GM23338 (cell line): ENCODE measurements at regions not wholly inside any gene's neighbourhood (a gene's known extent, or its start where the extent isn't known, plus 50 kb on each side); places are given as distances from the start of the nearest gene placed in this dataset.
"Not testable (repeated sequence)": the region's sequence is repeated elsewhere in the genome, so short reads cannot be mapped to it uniquely, and the experiment has no call there.

Experiments used
- ATAC-seq: fragments of 200-7000 bp; cut with Tn5 transposase; 3 replicates; pipeline ENCODE4 v1.9.1; 2020
- DNase-seq: peaks from one replicate; pipeline ENCODE4 v3.0.0-alpha.2; 2015; ENCODE audit warnings: low spot score
- H2AFZ ChIP-seq: fragments of 200-600 bp; sonication (generic); 2 replicates; pipeline ENCODE4 v1.8.0; 2016; ENCODE audit warnings: antibody characterized with exemption, mild to moderate bottlenecking, moderate library complexity
- H3F3A ChIP-seq: fragments of 200-600 bp; sonication (generic); replicated peaks from 2 replicates; pipeline ENCODE4 v1.8.0; 2017; ENCODE audit warnings: antibody characterized with exemption, mixed run types, low read depth
- H3K27ac ChIP-seq: fragments of 200-600 bp; sonication (generic); 2 replicates; pipeline ENCODE4 v1.6.1; 2016; ENCODE audit warnings: low read depth
- H3K27me3 ChIP-seq: fragments of 200-600 bp; sonication (generic); 2 replicates; pipeline ENCODE4 v1.8.0; 2016; ENCODE audit warnings: mild to moderate bottlenecking, mixed run types, moderate library complexity; ENCODE audit not compliant: insufficient read depth
- H3K36me3 ChIP-seq: fragments of 200-600 bp; sonication (generic); 2 replicates; pipeline ENCODE4 v1.8.0; 2016; ENCODE audit warnings: mild to moderate bottlenecking; ENCODE audit not compliant: insufficient read depth
- H3K4me1 ChIP-seq: fragments of 200-600 bp; sonication (generic); 2 replicates; pipeline ENCODE4 v1.8.0; 2016; ENCODE audit warnings: mild to moderate bottlenecking, moderate library complexity; ENCODE audit not compliant: insufficient read depth
- H3K4me2 ChIP-seq: fragments of 200-600 bp; sonication (generic); 2 replicates; pipeline ENCODE4 v1.7.1; 2017; ENCODE audit warnings: mixed run types
- H3K4me3 ChIP-seq: fragments of 200-600 bp; sonication (generic); 2 replicates; pipeline ENCODE4 v1.6.1; 2016; ENCODE audit warnings: mixed run types
- H3K79me2 ChIP-seq: fragments of 200-600 bp; sonication (generic); replicated peaks from 2 replicates; pipeline ENCODE4 v1.8.0; 2017; ENCODE audit warnings: mild to moderate bottlenecking; ENCODE audit not compliant: insufficient read depth
- H3K9me2 ChIP-seq: fragments of 200-600 bp; sonication (generic); 2 replicates; pipeline ENCODE4 v1.8.0; 2017; ENCODE audit not compliant: insufficient read depth
- H4K20me1 ChIP-seq: fragments of 200-600 bp; sonication (generic); replicated peaks from 2 replicates; pipeline ENCODE4 v1.8.0; 2017; ENCODE audit warnings: mild to moderate bottlenecking; ENCODE audit not compliant: insufficient read depth
- H3K27ac Mint-ChIP-seq: 2 replicates; pipeline ENCODE4 v1.8.0; 2020; ENCODE audit warnings: inconsistent platforms, mild to moderate bottlenecking, moderate library complexity, mixed read lengths
- H3K27me3 Mint-ChIP-seq: 3 replicates; pipeline ENCODE4 v1.8.0; 2022; ENCODE audit warnings: low read depth, mild to moderate bottlenecking, moderate library complexity, mixed read lengths, inconsistent platforms; ENCODE audit not compliant: insufficient read depth, poor library complexity
- H3K36me3 Mint-ChIP-seq: 3 replicates; pipeline ENCODE4 v1.8.0; 2021; ENCODE audit warnings: low read depth, mild to moderate bottlenecking, inconsistent platforms, moderate library complexity, mixed read lengths
- H3K4me1 Mint-ChIP-seq: 3 replicates; pipeline ENCODE4 v1.8.0; 2020; ENCODE audit warnings: mild to moderate bottlenecking, inconsistent platforms, mixed read lengths
- H3K4me3 Mint-ChIP-seq: 3 replicates; pipeline ENCODE4 v1.8.0; 2021; ENCODE audit warnings: moderate library complexity, mild to moderate bottlenecking, inconsistent platforms, mixed read lengths
- H3K9me3 Mint-ChIP-seq: 3 replicates; pipeline ENCODE4 v1.8.0; 2020; ENCODE audit warnings: moderate library complexity, mild to moderate bottlenecking, inconsistent platforms, mixed read lengths
- CREB1 ChIP-seq: fragments of 250-450 bp; sonication (Bioruptor Pico); IDR thresholded peaks from 2 replicates; pipeline ENCODE4 v1.5.0; 2020; ENCODE audit warnings: low read depth, mild to moderate bottlenecking, moderate library complexity
- EZH2 ChIP-seq: fragments of 200-600 bp; sonication (generic); IDR thresholded peaks from one replicate; pipeline ENCODE4 v1.8.0; 2017; ENCODE audit warnings: antibody characterized with exemption, mild to moderate bottlenecking, low read depth; ENCODE audit not compliant: unreplicated experiment
- EZH2phosphoT487 ChIP-seq: fragments of 200-600 bp; sonication (generic); IDR thresholded peaks from one replicate; pipeline ENCODE4 v1.8.1; 2018; ENCODE audit warnings: antibody characterized with exemption; ENCODE audit not compliant: unreplicated experiment
- JUNB ChIP-seq: IDR thresholded peaks from one replicate; pipeline ENCODE4 v1.6.1; 2016; ENCODE audit warnings: antibody characterized with exemption; ENCODE audit not compliant: unreplicated experiment
- POLR2AphosphoS5 ChIP-seq: IDR thresholded peaks from 2 replicates; pipeline ENCODE4 v1.6.1; 2016; ENCODE audit warnings: antibody characterized with exemption, low read depth
- STAT1 ChIP-seq: IDR thresholded peaks from one replicate; pipeline ENCODE4 v1.6.1; 2016; ENCODE audit warnings: antibody characterized with exemption; ENCODE audit not compliant: unreplicated experiment
- ZNF114 ChIP-seq: fragments of 250-450 bp; sonication (Bioruptor Pico); IDR thresholded peaks from 2 replicates; pipeline ENCODE4 v1.5.0; 2020; ENCODE audit warnings: mild to moderate bottlenecking, moderate library complexity
- TF ChIP-seq, protein P1 (sequence below): IDR thresholded peaks from one replicate; pipeline ENCODE4 v1.6.1; 2018; ENCODE audit warnings: antibody characterized with exemption; ENCODE audit not compliant: unreplicated experiment
- TF ChIP-seq, protein P2 (sequence below), 2 experiments: fragments of 200-600 bp in 1 of 2; sonication (generic) in 1 of 2; conservative IDR thresholded peaks; 2 replicates each; pipeline versions ENCODE4 v1.5.1 to v1.6.1; 2016 to 2017; ENCODE audit warnings: antibody characterized with exemption in 2 of 2, low read depth in 2 of 2, mild to moderate bottlenecking in 2 of 2, moderate library complexity in 1 of 2
- TF ChIP-seq, protein P3 (sequence below): IDR thresholded peaks from 2 replicates; pipeline ENCODE4 v1.6.1; 2016; ENCODE audit warnings: antibody characterized with exemption

DNA sequence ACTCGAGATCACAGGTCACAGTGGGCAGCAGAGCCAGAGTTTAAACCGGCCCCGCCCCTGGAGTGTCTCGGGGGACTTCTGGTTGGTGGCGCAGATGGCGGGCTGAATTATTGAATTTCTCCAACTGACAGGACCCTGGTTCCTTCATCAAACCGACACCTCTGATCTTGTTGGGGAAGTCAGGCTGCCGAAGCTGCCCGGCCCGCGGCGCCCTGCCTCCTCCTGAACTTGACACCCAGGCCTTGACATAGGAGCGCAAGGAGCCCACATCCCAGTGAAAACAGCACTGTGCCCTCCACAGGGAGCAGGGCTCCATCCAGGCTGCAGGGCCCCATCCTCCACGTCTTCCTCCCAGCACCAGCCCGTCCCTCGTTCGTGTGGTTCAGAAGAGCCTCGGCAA lies 105.2 kb downstream of the OLFM1 start:
- Histone ChIP-seq H2AFZ (no peak overlapping the region), H3K4me2 (no peak overlapping the region), H3K27me3 (no peaks in the 10 kb centered on the region), H3K79me2 (no peaks in the 10 kb centered on the region), H3K27ac (no peak overlapping the region), H3F3A (no peaks in the 10 kb centered on the region), H3K9me2 (no peaks in the 10 kb centered on the region), H3K4me3 (no peak overlapping the region), H3K4me1 (no peaks in the 10 kb centered on the region), H3K36me3 (no peaks in the 10 kb centered on the region), H4K20me1 (no peaks in the 10 kb centered on the region)
- no peak for TF ChIP-seq STAT1
- TF ChIP-seq, protein P1, sequence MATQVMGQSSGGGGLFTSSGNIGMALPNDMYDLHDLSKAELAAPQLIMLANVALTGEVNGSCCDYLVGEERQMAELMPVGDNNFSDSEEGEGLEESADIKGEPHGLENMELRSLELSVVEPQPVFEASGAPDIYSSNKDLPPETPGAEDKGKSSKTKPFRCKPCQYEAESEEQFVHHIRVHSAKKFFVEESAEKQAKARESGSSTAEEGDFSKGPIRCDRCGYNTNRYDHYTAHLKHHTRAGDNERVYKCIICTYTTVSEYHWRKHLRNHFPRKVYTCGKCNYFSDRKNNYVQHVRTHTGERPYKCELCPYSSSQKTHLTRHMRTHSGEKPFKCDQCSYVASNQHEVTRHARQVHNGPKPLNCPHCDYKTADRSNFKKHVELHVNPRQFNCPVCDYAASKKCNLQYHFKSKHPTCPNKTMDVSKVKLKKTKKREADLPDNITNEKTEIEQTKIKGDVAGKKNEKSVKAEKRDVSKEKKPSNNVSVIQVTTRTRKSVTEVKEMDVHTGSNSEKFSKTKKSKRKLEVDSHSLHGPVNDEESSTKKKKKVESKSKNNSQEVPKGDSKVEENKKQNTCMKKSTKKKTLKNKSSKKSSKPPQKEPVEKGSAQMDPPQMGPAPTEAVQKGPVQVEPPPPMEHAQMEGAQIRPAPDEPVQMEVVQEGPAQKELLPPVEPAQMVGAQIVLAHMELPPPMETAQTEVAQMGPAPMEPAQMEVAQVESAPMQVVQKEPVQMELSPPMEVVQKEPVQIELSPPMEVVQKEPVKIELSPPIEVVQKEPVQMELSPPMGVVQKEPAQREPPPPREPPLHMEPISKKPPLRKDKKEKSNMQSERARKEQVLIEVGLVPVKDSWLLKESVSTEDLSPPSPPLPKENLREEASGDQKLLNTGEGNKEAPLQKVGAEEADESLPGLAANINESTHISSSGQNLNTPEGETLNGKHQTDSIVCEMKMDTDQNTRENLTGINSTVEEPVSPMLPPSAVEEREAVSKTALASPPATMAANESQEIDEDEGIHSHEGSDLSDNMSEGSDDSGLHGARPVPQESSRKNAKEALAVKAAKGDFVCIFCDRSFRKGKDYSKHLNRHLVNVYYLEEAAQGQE, result no peak
- TF ChIP-seq, protein P2, sequence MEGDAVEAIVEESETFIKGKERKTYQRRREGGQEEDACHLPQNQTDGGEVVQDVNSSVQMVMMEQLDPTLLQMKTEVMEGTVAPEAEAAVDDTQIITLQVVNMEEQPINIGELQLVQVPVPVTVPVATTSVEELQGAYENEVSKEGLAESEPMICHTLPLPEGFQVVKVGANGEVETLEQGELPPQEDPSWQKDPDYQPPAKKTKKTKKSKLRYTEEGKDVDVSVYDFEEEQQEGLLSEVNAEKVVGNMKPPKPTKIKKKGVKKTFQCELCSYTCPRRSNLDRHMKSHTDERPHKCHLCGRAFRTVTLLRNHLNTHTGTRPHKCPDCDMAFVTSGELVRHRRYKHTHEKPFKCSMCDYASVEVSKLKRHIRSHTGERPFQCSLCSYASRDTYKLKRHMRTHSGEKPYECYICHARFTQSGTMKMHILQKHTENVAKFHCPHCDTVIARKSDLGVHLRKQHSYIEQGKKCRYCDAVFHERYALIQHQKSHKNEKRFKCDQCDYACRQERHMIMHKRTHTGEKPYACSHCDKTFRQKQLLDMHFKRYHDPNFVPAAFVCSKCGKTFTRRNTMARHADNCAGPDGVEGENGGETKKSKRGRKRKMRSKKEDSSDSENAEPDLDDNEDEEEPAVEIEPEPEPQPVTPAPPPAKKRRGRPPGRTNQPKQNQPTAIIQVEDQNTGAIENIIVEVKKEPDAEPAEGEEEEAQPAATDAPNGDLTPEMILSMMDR (conservative IDR thresholded peaks at IDR 0.05; ENCODE audit: low read depth in 2 of 2), result no peak
- no peaks in the 10 kb centered on the region; the same call in 2 of the 3 replicates for H3K9me3 Mint-ChIP-seq
- H3K27ac Mint-ChIP-seq, result no peak overlapping the region
- no peaks in the 10 kb centered on the region for H3K36me3 Mint-ChIP-seq
- DNase-seq (no peak), ATAC-seq (no peak; the same call in 2 of the 3 replicates)
- peaks cover 5% of the 10 kb centered on the region for H3K27me3 Mint-ChIP-seq
- H3K4me3 Mint-ChIP-seq, result no peak overlapping the region
- peaks cover 10% of the 10 kb centered on the region for H3K4me1 Mint-ChIP-seq

DNA sequence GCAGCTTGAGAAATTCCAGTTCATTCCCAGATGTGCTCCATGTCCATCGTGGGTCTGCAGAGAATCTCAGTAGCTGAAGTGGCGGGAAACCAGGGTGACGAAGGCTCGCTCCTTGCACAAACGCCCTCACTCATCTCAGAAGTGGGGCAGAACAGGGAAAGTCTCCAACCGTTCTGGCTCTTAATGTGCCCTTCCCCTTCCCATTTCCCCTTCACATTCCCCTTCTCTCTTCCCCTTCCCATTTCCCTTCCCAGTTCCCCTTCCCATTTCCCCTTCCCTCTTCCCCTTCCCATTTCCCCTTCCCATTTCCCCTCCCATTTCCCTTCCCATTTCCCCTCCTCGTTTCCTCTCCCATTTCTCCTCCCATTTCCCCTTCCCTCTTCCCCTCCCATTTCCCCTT lies 108.5 kb downstream of the OLFM1 start:
- not testable (repeated sequence) for H3K27me3 ChIP-seq, H3K27ac Mint-ChIP-seq, ATAC-seq, H3K79me2 ChIP-seq, DNase-seq, H3K4me3 ChIP-seq, H3K4me2 ChIP-seq, H3K36me3 Mint-ChIP-seq, H3K9me2 ChIP-seq, H3K4me3 Mint-ChIP-seq, H3K36me3 ChIP-seq, H4K20me1 ChIP-seq, H3K27ac ChIP-seq, H2AFZ ChIP-seq, H3F3A ChIP-seq
- peaks cover 14% of the 10 kb centered on the region for H3K27me3 Mint-ChIP-seq
- peaks cover 12% of the 10 kb centered on the region for H3K9me3 Mint-ChIP-seq
- H3K4me1 ChIP-seq, result peaks cover 12% of the 10 kb centered on the region
- H3K4me1 Mint-ChIP-seq, result peaks cover 25% of the 10 kb centered on the region

DNA sequence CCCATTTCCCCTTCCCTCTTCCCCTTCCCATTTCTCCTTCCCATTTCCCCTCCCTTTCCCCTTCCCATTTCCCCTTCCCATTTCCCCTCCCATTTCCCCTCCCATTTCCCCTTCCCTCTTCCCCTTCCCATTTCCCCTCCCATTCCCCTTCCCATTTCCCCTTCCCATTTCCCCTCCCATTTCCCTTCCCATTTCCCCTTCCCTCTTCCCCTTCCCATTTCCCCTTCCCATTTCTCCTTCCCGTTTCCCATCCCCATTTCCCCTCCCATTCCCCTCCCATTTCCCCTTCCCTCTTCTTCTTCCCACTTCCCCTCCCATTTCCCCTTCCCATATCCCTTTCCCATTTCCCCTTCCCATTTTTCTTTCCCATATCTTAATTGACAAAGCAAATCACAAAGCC lies 109.0 kb downstream of the OLFM1 start:
- Mint-ChIP-seq H3K4me1 (peaks cover 25% of the 10 kb centered on the region), H3K36me3 (peaks cover 12% of the 10 kb centered on the region), H3K4me3 (no peak overlapping the region), H3K9me3 (peaks cover 17% of the 10 kb centered on the region), H3K27ac (no peak overlapping the region), H3K27me3 (peaks cover 14% of the 10 kb centered on the region)
- Histone ChIP-seq H4K20me1 (no peaks in the 10 kb centered on the region), H3K9me2 (0 out of 2 replicates have a peak, but pooled peaks cover 4% of the 10 kb centered on the region), H3K4me3 (no peak overlapping the region), H3K4me1 (peaks cover 12% of the 10 kb centered on the region), H3K27me3 (no peaks in the 10 kb centered on the region), H3K79me2 (no peaks in the 10 kb centered on the region), H3K4me2 (no peak overlapping the region), H3K27ac (no peak overlapping the region), H3F3A (no peaks in the 10 kb centered on the region), H2AFZ (no peak overlapping the region), H3K36me3 (no peaks in the 10 kb centered on the region)
- ATAC-seq, result no peak
- no peak for DNase-seq
- TF ChIP-seq, protein P1, result no peak
- TF ChIP-seq POLR2AphosphoS5, result no peak
- TF ChIP-seq, protein P3, sequence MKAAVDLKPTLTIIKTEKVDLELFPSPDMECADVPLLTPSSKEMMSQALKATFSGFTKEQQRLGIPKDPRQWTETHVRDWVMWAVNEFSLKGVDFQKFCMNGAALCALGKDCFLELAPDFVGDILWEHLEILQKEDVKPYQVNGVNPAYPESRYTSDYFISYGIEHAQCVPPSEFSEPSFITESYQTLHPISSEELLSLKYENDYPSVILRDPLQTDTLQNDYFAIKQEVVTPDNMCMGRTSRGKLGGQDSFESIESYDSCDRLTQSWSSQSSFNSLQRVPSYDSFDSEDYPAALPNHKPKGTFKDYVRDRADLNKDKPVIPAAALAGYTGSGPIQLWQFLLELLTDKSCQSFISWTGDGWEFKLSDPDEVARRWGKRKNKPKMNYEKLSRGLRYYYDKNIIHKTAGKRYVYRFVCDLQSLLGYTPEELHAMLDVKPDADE, result no peak
- no peak for TF ChIP-seq EZH2phosphoT487
- TF ChIP-seq CREB1, result no peak
- no peak for TF ChIP-seq STAT1
- TF ChIP-seq ZNF114 (CRISPR knock-in tag), result no peak
- no peak for TF ChIP-seq JUNB
- no peak for TF ChIP-seq EZH2
